ENCODE measurements at regions not wholly inside any gene's neighbourhood (a gene's known extent, or its start where the extent isn't known, plus 50 kb on each side); places are given as distances from the start of the nearest gene placed in this dataset.

- H3K9me3 ChIP-seq (ENCODE audit: insufficient read depth, low read depth, low read length), result no peaks in the 10 kb centered on the region
- DNase-seq (ENCODE audit: low read depth) (no peak), FAIRE-seq (no peak)
- no peak overlapping the region for H3K27ac ChIP-seq (ENCODE audit: low read depth, low read length)
- no peaks in the 10 kb centered on the region for H3K36me3 Mint-ChIP-seq (ENCODE audit: low read depth, unreplicated experiment)
- H3K36me3 ChIP-seq (ENCODE audit: insufficient read depth, low read length), result no peaks in the 10 kb centered on the region
- TF ChIP-seq EZH2 (IDR thresholded peaks at IDR 0.05; ENCODE audit: insufficient read depth, low read length), result no peak
- TF ChIP-seq CTCF (IDR thresholded peaks at IDR 0.05; ENCODE audit: insufficient read depth, low read depth, low read length), result no peak
- no peak overlapping the region for H3K9ac ChIP-seq (ENCODE audit: low read length)
- no peaks in the 10 kb centered on the region for H3K9me3 Mint-ChIP-seq (ENCODE audit: unreplicated experiment)
- H2AFZ ChIP-seq (ENCODE audit: low read depth, low read length), result no peak overlapping the region
- no peak overlapping the region for H3K27ac Mint-ChIP-seq (ENCODE audit: unreplicated experiment)
- no peak overlapping the region for H3K4me2 ChIP-seq (ENCODE audit: low read length)
- H3K79me2 ChIP-seq (ENCODE audit: insufficient read depth, low read length), result no peaks in the 10 kb centered on the region
- H3K4me1 Mint-ChIP-seq (ENCODE audit: low read depth, unreplicated experiment), result peaks cover 8% of the 10 kb centered on the region
- H3K27me3 ChIP-seq (ENCODE audit: insufficient read depth, low read length), result no peaks in the 10 kb centered on the region
- H3K4me3 ChIP-seq (ENCODE audit: insufficient read depth, low read depth, low read length), result no peak overlapping the region
- H4K20me1 ChIP-seq (ENCODE audit: insufficient read depth, low read length), result no peaks in the 10 kb centered on the region
- H3K27me3 Mint-ChIP-seq (ENCODE audit: low read depth, unreplicated experiment), result peaks cover 2% of the 10 kb centered on the region
- no peaks in the 10 kb centered on the region for H3K4me1 ChIP-seq (ENCODE audit: insufficient read depth, low read length)
- H3K4me3 Mint-ChIP-seq (ENCODE audit: unreplicated experiment), result no peak overlapping the region
These were observed 74.6 kb upstream of the GOLGA8J start for GRCh38 chr15:30008156-30008555.

GRCh38 chr15:30001602-30002001 lies 81.2 kb upstream of the GOLGA8J start:
- Mint-ChIP-seq H3K4me3 (ENCODE audit: unreplicated experiment) (no peak overlapping the region), H3K9me3 (ENCODE audit: unreplicated experiment) (no peaks in the 10 kb centered on the region), H3K27me3 (ENCODE audit: low read depth, unreplicated experiment) (peaks cover 2% of the 10 kb centered on the region), H3K36me3 (ENCODE audit: low read depth, unreplicated experiment) (no peaks in the 10 kb centered on the region), H3K27ac (ENCODE audit: unreplicated experiment) (no peak overlapping the region), H3K4me1 (ENCODE audit: low read depth, unreplicated experiment) (no peaks in the 10 kb centered on the region)
- H3K27ac ChIP-seq (ENCODE audit: low read depth, low read length), result no peak overlapping the region
- H3K4me2 ChIP-seq (ENCODE audit: low read length), result no peak overlapping the region
- no peak overlapping the region for H3K9ac ChIP-seq (ENCODE audit: low read length)
- H3K36me3 ChIP-seq (ENCODE audit: insufficient read depth, low read length), result no peaks in the 10 kb centered on the region
- H3K79me2 ChIP-seq (ENCODE audit: insufficient read depth, low read length), result no peaks in the 10 kb centered on the region
- no peaks in the 10 kb centered on the region for H3K9me3 ChIP-seq (ENCODE audit: insufficient read depth, low read depth, low read length)
- no peaks in the 10 kb centered on the region for H3K27me3 ChIP-seq (ENCODE audit: insufficient read depth, low read length)
- TF ChIP-seq EZH2 (IDR thresholded peaks at IDR 0.05; ENCODE audit: insufficient read depth, low read length), result no peak
- no peak for TF ChIP-seq CTCF (IDR thresholded peaks at IDR 0.05; ENCODE audit: insufficient read depth, low read depth, low read length)
- DNase-seq (ENCODE audit: low read depth) (no peak), FAIRE-seq (no peak)
- no peaks in the 10 kb centered on the region for H3K4me1 ChIP-seq (ENCODE audit: insufficient read depth, low read length)
- no peak overlapping the region for H3K4me3 ChIP-seq (ENCODE audit: insufficient read depth, low read depth, low read length)
- no peaks in the 10 kb centered on the region for H4K20me1 ChIP-seq (ENCODE audit: insufficient read depth, low read length)
- no peak overlapping the region for H2AFZ ChIP-seq (ENCODE audit: low read depth, low read length)

DNA sequence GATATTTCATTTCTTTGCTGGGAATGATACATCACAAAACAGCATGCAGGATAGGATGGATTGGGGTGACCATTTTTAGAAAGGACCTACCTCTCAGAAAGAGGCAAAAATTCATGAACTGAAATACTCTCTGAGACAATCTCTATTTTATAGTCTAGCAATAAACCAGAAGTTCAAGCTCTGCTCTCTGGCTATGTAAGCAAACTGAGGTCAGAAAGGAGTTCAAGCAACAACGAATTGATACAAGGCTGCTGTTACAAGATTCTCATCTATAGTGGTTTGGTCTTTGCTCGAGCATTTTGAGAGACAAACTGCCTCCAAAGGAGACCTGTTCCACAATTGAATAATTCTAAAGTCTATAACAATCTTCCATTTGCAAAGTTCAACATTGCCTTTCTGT lies 84.7 kb upstream of the GOLGA8J start:
- Histone ChIP-seq H3K79me2 (ENCODE audit: insufficient read depth, low read length) (no peaks in the 10 kb centered on the region), H2AFZ (ENCODE audit: low read depth, low read length) (no peak overlapping the region), H3K4me2 (ENCODE audit: low read length) (no peak overlapping the region), H3K27me3 (ENCODE audit: insufficient read depth, low read length) (no peaks in the 10 kb centered on the region), H3K4me1 (ENCODE audit: insufficient read depth, low read length) (no peaks in the 10 kb centered on the region), H3K9me3 (ENCODE audit: insufficient read depth, low read depth, low read length) (no peaks in the 10 kb centered on the region), H3K36me3 (ENCODE audit: insufficient read depth, low read length) (no peaks in the 10 kb centered on the region), H3K9ac (ENCODE audit: low read length) (no peak overlapping the region), H3K4me3 (ENCODE audit: insufficient read depth, low read depth, low read length) (no peak overlapping the region), H3K27ac (ENCODE audit: low read depth, low read length) (no peak overlapping the region), H4K20me1 (ENCODE audit: insufficient read depth, low read length) (no peaks in the 10 kb centered on the region)
- no peak overlapping the region for H3K27ac Mint-ChIP-seq (ENCODE audit: unreplicated experiment)
- no peaks in the 10 kb centered on the region for H3K9me3 Mint-ChIP-seq (ENCODE audit: unreplicated experiment)
- no peak overlapping the region for H3K4me3 Mint-ChIP-seq (ENCODE audit: unreplicated experiment)
- DNase-seq (ENCODE audit: low read depth) (no peak), FAIRE-seq (no peak)
- H3K27me3 Mint-ChIP-seq (ENCODE audit: low read depth, unreplicated experiment), result peaks cover 5% of the 10 kb centered on the region
- TF ChIP-seq CTCF (IDR thresholded peaks at IDR 0.05; ENCODE audit: insufficient read depth, low read depth, low read length), result no peak
- no peaks in the 10 kb centered on the region for H3K4me1 Mint-ChIP-seq (ENCODE audit: low read depth, unreplicated experiment)
- no peaks in the 10 kb centered on the region for H3K36me3 Mint-ChIP-seq (ENCODE audit: low read depth, unreplicated experiment)

Data from astrocyte (in vitro differentiated cells and primary cell).